Sigmoid colon (tissue), 6 donors: ENCODE measurements at regions not wholly inside any gene's neighbourhood (a gene's known extent, or its start where the extent isn't known, plus 50 kb on each side); places are given as distances from the start of the nearest gene placed in this dataset.

ENCODE experiments used
- DNase-seq: peaks from one replicate; pipeline ENCODE4 v3.0.0-alpha.2; 2019
- H3K27ac ChIP-seq, 4 donors: fragments of 200-600 bp; sonication (generic); one replicate each; pipeline ENCODE4 v1.5.1; 2016 to 2019; ENCODE audit warnings: mild to moderate bottlenecking in 1 of 4
- H3K27me3 ChIP-seq, 3 donors: fragments of 200-600 bp; sonication (generic); one replicate each; pipeline ENCODE4 v1.5.1; 2019; ENCODE audit warnings: mild to moderate bottlenecking in 1 of 3
- H3K36me3 ChIP-seq, 4 donors: fragments of 200-600 bp; sonication (generic); one replicate each; pipeline ENCODE4 v1.5.1; 2016 to 2019
- H3K4me1 ChIP-seq, 4 donors: fragments of 200-600 bp; sonication (generic); one replicate each; pipeline ENCODE4 v1.5.1; 2017 to 2019
- H3K4me3 ChIP-seq, 4 donors: fragments of 200-600 bp; sonication (generic); one replicate each; pipeline ENCODE4 v1.5.1; 2017 to 2019; ENCODE audit warnings: mild to moderate bottlenecking in 2 of 4, moderate library complexity in 1 of 4
- H3K9me3 ChIP-seq, 4 donors: fragments of 200-600 bp in 3 of 4; sonication (generic) in 3 of 4; one replicate each; pipeline versions ENCODE4 v1.5.1 to v1.6.1; 2013 to 2019
- EP300 ChIP-seq, 4 donors: sonication (generic); formaldehyde crosslinking; IDR thresholded peaks; one replicate each; pipeline ENCODE4 v1.6.1; 2017; ENCODE audit warnings: antibody characterized with exemption in 4 of 4
- POLR2A ChIP-seq, 2 donors: fragments of 450-650 bp; IDR thresholded peaks; one replicate each; pipeline ENCODE4 v1.6.1; 2016; ENCODE audit warnings: antibody characterized with exemption in 2 of 2, mild to moderate bottlenecking in 2 of 2, moderate library complexity in 2 of 2
- POLR2AphosphoS5 ChIP-seq, 4 donors: sonication (generic); formaldehyde crosslinking; IDR thresholded peaks; one replicate each; pipeline ENCODE4 v1.6.1; 2017; ENCODE audit warnings: antibody characterized with exemption in 4 of 4
- whole genome bisulfite sequencing, 2 donors: extraction: QIAGEN DNeasy Blood & Tissue Kit; methylation state at CpG; one replicate each; pipeline ENCODE4 v1.1.7; 2013; 5-methylcytosine and 5-hydroxymethylcytosine counted together
- intact Hi-C: fragments of 100-400 bp; cut with DNase I; formaldehyde crosslinking; loops from one replicate; pipeline ENCODE4 v1.15.1; 2023
- TF ChIP-seq, protein P1 (sequence below), 4 experiments: fragments of 450-650 bp in 3 of 4; fragments of 200-600 bp in 1 of 4; IDR thresholded peaks; one replicate each; pipeline ENCODE4 v1.5.1; 2016 to 2019; ENCODE audit warnings: antibody characterized with exemption in 4 of 4, mild to moderate bottlenecking in 3 of 4, moderate library complexity in 2 of 4
- donor health status: healthy with polysubstance abuse.
- donor health status: healthy.

- intact Hi-C loops, result no loop called here
- H3K4me1 ChIP-seq, result no peaks in the 10 kb centered on the region
- no peaks in the 10 kb centered on the region for H3K9me3 ChIP-seq
- H3K27me3 ChIP-seq, result no peaks in the 10 kb centered on the region
- H3K36me3 ChIP-seq, result no peaks in the 10 kb centered on the region
- WGBS, 2 donors, result 42 to 75% methylated on average over 2 of the region's 2 CpGs
- no peak overlapping the region for H3K27ac ChIP-seq
- TF ChIP-seq POLR2A (IDR thresholded peaks at IDR 0.05) (no peak), EP300 (IDR thresholded peaks at IDR 0.05) (no peak), POLR2AphosphoS5 (IDR thresholded peaks at IDR 0.05) (no peak)
- TF ChIP-seq, protein P1, sequence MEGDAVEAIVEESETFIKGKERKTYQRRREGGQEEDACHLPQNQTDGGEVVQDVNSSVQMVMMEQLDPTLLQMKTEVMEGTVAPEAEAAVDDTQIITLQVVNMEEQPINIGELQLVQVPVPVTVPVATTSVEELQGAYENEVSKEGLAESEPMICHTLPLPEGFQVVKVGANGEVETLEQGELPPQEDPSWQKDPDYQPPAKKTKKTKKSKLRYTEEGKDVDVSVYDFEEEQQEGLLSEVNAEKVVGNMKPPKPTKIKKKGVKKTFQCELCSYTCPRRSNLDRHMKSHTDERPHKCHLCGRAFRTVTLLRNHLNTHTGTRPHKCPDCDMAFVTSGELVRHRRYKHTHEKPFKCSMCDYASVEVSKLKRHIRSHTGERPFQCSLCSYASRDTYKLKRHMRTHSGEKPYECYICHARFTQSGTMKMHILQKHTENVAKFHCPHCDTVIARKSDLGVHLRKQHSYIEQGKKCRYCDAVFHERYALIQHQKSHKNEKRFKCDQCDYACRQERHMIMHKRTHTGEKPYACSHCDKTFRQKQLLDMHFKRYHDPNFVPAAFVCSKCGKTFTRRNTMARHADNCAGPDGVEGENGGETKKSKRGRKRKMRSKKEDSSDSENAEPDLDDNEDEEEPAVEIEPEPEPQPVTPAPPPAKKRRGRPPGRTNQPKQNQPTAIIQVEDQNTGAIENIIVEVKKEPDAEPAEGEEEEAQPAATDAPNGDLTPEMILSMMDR (IDR thresholded peaks at IDR 0.05), result no peak
- H3K4me3 ChIP-seq, result no peak overlapping the region
- DNase-seq, result no peak
Measured at GRCh38 chr4:121237069-121237399, 72.9 kb upstream of the TNIP3 start.

GRCh38 chr4:121236353-121237068, 72.4 kb upstream of the TNIP3 start:
- TF ChIP-seq EP300 (IDR thresholded peaks at IDR 0.05) (no peak), POLR2A (IDR thresholded peaks at IDR 0.05) (no peak), POLR2AphosphoS5 (IDR thresholded peaks at IDR 0.05) (no peak)
- TF ChIP-seq, protein P1 (IDR thresholded peaks at IDR 0.05), result no peak
- Histone ChIP-seq H3K4me1 (no peaks in the 10 kb centered on the region), H3K27ac (no peak overlapping the region), H3K4me3 (no peak overlapping the region), H3K9me3 (no peaks in the 10 kb centered on the region), H3K27me3 (no peaks in the 10 kb centered on the region), H3K36me3 (no peaks in the 10 kb centered on the region)
- intact Hi-C loops, result no loop called here
- WGBS, 2 donors, result 64 to 79% methylated on average over 6 of the region's 6 CpGs
- DNase-seq, result no peak

DNA sequence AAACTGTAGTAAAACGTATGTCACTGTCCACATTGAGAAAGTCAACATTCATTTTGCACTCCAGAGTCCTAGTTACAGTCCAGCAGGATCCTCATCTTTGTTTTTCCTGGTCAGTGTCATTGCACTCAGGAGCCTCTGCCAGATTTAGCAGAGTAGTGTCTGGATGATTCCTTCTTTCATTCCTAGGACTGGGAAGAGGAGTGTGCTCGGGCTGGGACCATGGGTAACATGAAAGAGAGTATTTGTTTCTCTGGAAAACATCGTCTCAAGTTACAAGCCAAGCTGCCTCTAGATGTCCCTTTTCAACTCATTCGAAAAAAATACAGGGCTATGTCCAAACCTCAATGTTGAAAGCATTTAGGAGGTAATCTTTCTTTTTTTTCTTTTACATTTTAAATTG, 69.9 kb upstream of the TNIP3 start:
- intact Hi-C loops, result no loop called here
- WGBS, 2 donors, result 80 to 87% methylated on average over 4 of the region's 4 CpGs
- no peaks in the 10 kb centered on the region for H3K36me3 ChIP-seq

DNA sequence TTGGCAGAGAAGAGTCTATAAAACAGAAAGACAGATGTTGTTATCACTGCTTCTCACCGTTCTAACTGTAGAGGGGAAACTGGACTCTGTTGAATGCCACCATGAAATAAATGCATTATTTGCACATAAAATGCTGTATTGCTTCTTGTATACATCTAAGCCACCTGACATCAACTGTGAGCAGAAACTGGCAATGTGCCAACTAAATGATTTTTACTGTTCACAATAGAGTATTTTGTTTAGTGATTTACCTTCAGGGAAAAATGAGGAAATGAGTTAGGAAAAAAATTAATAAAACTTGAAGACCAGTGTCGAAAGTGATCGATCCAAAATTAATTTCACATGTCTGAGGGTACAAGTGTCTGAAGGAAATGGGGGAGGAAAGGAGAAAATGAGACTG, 65.9 kb upstream of the TNIP3 start:
- H3K4me1 ChIP-seq, result no peaks in the 10 kb centered on the region
- TF ChIP-seq EP300 (IDR thresholded peaks at IDR 0.05), result no peak
- no peak for TF ChIP-seq POLR2AphosphoS5 (IDR thresholded peaks at IDR 0.05)
- TF ChIP-seq, protein P1 (IDR thresholded peaks at IDR 0.05), result no peak
- no peak for TF ChIP-seq POLR2A (IDR thresholded peaks at IDR 0.05)
- intact Hi-C loops, result no loop called here
- H3K9me3 ChIP-seq, result no peaks in the 10 kb centered on the region
- 67 to 85% methylated on average over 3 of the region's 3 CpGs for WGBS, 2 donors
- no peak overlapping the region for H3K4me3 ChIP-seq
- no peaks in the 10 kb centered on the region for H3K36me3 ChIP-seq
- no peak overlapping the region for H3K27ac ChIP-seq
- no peaks in the 10 kb centered on the region for H3K27me3 ChIP-seq
- DNase-seq, result no peak

More for the DNA sequence above, 69.9 kb upstream of the TNIP3 start:
- no peak overlapping the region for H3K27ac ChIP-seq
- no peak for DNase-seq
- H3K9me3 ChIP-seq, result no peaks in the 10 kb centered on the region
- no peak overlapping the region for H3K4me3 ChIP-seq
- TF ChIP-seq, protein P1 (IDR thresholded peaks at IDR 0.05), result no peak
- no peak for TF ChIP-seq POLR2A (IDR thresholded peaks at IDR 0.05)
- H3K4me1 ChIP-seq, result no peaks in the 10 kb centered on the region
- H3K27me3 ChIP-seq, result no peaks in the 10 kb centered on the region

DNA sequence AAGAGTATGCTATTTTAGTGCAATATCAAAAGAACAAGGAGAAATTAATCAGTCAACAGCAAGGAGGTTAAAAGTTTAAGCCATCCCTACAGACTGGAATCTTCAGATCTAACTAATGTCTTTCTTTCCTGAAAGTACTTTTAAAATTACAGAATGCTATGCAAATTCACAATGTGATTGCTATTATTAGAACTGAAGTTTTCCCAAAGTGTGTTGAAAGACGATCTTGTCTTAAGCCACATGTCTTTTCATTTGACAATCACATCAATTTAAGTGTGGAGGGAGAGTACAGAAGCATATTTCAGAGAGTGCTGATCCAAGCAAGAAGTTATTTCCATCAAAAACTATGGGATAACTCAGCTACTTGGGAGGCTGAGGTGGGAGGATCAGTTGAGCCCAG, 64.7 kb upstream of the TNIP3 start:
- no peak for TF ChIP-seq POLR2AphosphoS5 (IDR thresholded peaks at IDR 0.05)
- TF ChIP-seq, protein P1 (IDR thresholded peaks at IDR 0.05), result no peak
- Histone ChIP-seq H3K4me1 (no peaks in the 10 kb centered on the region), H3K4me3 (no peak overlapping the region), H3K27ac (no peak overlapping the region), H3K36me3 (no peaks in the 10 kb centered on the region), H3K9me3 (no peaks in the 10 kb centered on the region), H3K27me3 (no peaks in the 10 kb centered on the region)
- DNase-seq, result no peak
- intact Hi-C loops, result no loop called here
- 71 to 86% methylated on average over 1 of the region's 1 CpG for WGBS, 2 donors
